ENCODE measurements at regions not wholly inside any gene's neighbourhood (a gene's known extent, or its start where the extent isn't known, plus 50 kb on each side); places are given as distances from the start of the nearest gene placed in this dataset.

DNA sequence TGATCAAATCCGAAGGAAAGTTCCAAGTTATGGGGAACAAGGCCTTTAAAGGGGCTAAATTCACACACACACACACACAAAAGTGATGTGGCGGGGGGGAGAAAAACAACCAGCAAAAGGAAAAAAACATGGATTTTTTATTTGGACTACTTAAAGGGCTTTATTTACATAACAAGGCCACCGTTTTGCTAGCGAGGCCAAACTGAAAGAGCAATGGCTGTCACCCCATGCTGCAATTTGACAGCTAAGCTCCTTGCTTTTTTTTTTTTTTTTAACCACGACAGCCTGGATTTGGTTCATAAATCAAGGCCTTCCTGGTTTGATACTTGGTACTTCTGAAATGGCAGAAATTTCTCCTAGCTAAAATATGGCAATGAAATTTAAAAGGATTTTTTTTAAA, 99.6 kb upstream of the PTCHD1 start:
- Histone ChIP-seq H3K9me3 (ENCODE audit: low read depth) (no peaks in the 10 kb centered on the region), H3K9ac (no peak overlapping the region), H3F3A (ENCODE audit: insufficient read depth) (no peaks in the 10 kb centered on the region), H3K4me2 (ENCODE audit: unreplicated experiment) (no peak overlapping the region), H3K36me3 (ENCODE audit: low read depth) (no peaks in the 10 kb centered on the region), H3K27me3 (replicated peaks; ENCODE audit: insufficient read depth) (no peaks in the 10 kb centered on the region), H3K9me2 (ENCODE audit: insufficient read depth) (no peaks in the 10 kb centered on the region), H3K4me3 (no peak overlapping the region), H3K79me2 (ENCODE audit: insufficient read depth) (no peaks in the 10 kb centered on the region), H4K20me1 (ENCODE audit: insufficient read depth) (no peaks in the 10 kb centered on the region), H3K27ac (no peak overlapping the region), H2AFZ (no peak overlapping the region), H3K4me1 (ENCODE audit: insufficient read depth) (no peaks in the 10 kb centered on the region)
- in situ Hi-C loops (cut with MboI), result no loop called here
- WGBS, 2 experiments (ENCODE audit: low coverage in 1 of 2, low lambda C conversion rate in 2 of 2, missing lambda C conversion rate in 2 of 2), result 52 to 58% methylated on average over 3 to 5 of the region's 5 CpGs
- TF ChIP-seq EZH2phosphoT487 (IDR thresholded peaks at IDR 0.05; ENCODE audit: insufficient read depth, low read depth) (no peak), EZH2 (IDR thresholded peaks at IDR 0.05; ENCODE audit: insufficient read depth, poor library complexity, severe bottlenecking) (no peak)
- no peak for DNase-seq

GRCh38 chrX:23246001-23246400, 88.6 kb upstream of the PTCHD1 start:
- Histone ChIP-seq H2AFZ (no peak overlapping the region), H3F3A (ENCODE audit: insufficient read depth) (no peaks in the 10 kb centered on the region), H3K9me3 (ENCODE audit: low read depth) (no peaks in the 10 kb centered on the region), H4K20me1 (ENCODE audit: insufficient read depth) (no peaks in the 10 kb centered on the region), H3K9me2 (ENCODE audit: insufficient read depth) (no peaks in the 10 kb centered on the region), H3K27me3 (replicated peaks; ENCODE audit: insufficient read depth) (no peaks in the 10 kb centered on the region), H3K36me3 (ENCODE audit: low read depth) (no peaks in the 10 kb centered on the region), H3K4me1 (ENCODE audit: insufficient read depth) (no peaks in the 10 kb centered on the region), H3K27ac (no peak overlapping the region), H3K9ac (no peak overlapping the region), H3K79me2 (ENCODE audit: insufficient read depth) (no peaks in the 10 kb centered on the region), H3K4me3 (no peak overlapping the region), H3K4me2 (ENCODE audit: unreplicated experiment) (no peak overlapping the region)
- no peak for TF ChIP-seq EZH2 (IDR thresholded peaks at IDR 0.05; ENCODE audit: insufficient read depth, poor library complexity, severe bottlenecking)
- TF ChIP-seq EZH2phosphoT487 (IDR thresholded peaks at IDR 0.05; ENCODE audit: insufficient read depth, low read depth), result no peak
- in situ Hi-C loops (cut with MboI), result no loop called here
- DNase-seq, result no peak
- 13 to 15% methylated on average over 2 of the region's 2 CpGs for WGBS, 2 experiments (ENCODE audit: low coverage in 1 of 2, low lambda C conversion rate in 2 of 2, missing lambda C conversion rate in 2 of 2)

- Histone ChIP-seq H4K20me1 (ENCODE audit: insufficient read depth) (no peaks in the 10 kb centered on the region), H3K79me2 (ENCODE audit: insufficient read depth) (no peaks in the 10 kb centered on the region), H3K9me3 (ENCODE audit: low read depth) (no peaks in the 10 kb centered on the region), H3K27ac (no peak overlapping the region), H2AFZ (no peak overlapping the region), H3K4me2 (ENCODE audit: unreplicated experiment) (no peak overlapping the region), H3K9ac (no peak overlapping the region), H3K4me3 (no peak overlapping the region), H3K27me3 (replicated peaks; ENCODE audit: insufficient read depth) (no peaks in the 10 kb centered on the region), H3F3A (ENCODE audit: insufficient read depth) (no peaks in the 10 kb centered on the region), H3K36me3 (ENCODE audit: low read depth) (no peaks in the 10 kb centered on the region), H3K4me1 (ENCODE audit: insufficient read depth) (no peaks in the 10 kb centered on the region), H3K9me2 (ENCODE audit: insufficient read depth) (no peaks in the 10 kb centered on the region)
- in situ Hi-C loops (cut with MboI), result no loop called here
- TF ChIP-seq EZH2phosphoT487 (IDR thresholded peaks at IDR 0.05; ENCODE audit: insufficient read depth, low read depth) (no peak), EZH2 (IDR thresholded peaks at IDR 0.05; ENCODE audit: insufficient read depth, poor library complexity, severe bottlenecking) (no peak)
- DNase-seq, result no peak
- WGBS, 2 experiments (ENCODE audit: low coverage in 1 of 2, low lambda C conversion rate in 2 of 2, missing lambda C conversion rate in 2 of 2), result 49 to 65% methylated on average over 7 of the region's 7 CpGs
These were observed 86.5 kb upstream of the PTCHD1 start for GRCh38 chrX:23248187-23248586.

GRCh38 chrX:23251043-23251442, 83.6 kb upstream of the PTCHD1 start:
- TF ChIP-seq EZH2phosphoT487 (IDR thresholded peaks at IDR 0.05; ENCODE audit: insufficient read depth, low read depth) (no peak), EZH2 (IDR thresholded peaks at IDR 0.05; ENCODE audit: insufficient read depth, poor library complexity, severe bottlenecking) (no peak)

DNA sequence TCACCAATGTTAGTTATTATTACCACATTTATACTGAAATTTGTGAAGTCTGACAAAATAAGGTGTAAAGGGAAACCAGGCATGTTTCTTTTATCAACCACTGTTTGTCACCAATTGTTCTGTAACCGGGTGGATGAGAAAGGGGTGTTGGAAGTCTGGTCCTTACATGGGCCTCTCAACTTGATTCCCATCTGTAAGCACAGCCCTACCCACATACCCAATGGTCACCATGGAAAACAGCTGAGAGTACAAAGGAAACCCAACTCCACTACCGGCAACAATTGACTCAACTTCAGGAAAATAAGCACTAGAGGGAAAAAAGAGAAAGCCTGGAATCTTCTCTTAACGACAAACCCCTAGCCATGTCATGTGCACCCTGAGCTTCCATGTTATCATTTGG, 70.8 kb upstream of the PTCHD1 start:
- in situ Hi-C loops (cut with MboI), result no loop called here
- H3K4me3 ChIP-seq, result no peak overlapping the region
- DNase-seq, result no peak
- no peaks in the 10 kb centered on the region for H4K20me1 ChIP-seq (ENCODE audit: insufficient read depth)
- H3K27me3 ChIP-seq (replicated peaks; ENCODE audit: insufficient read depth), result no peaks in the 10 kb centered on the region
- no peaks in the 10 kb centered on the region for H3F3A ChIP-seq (ENCODE audit: insufficient read depth)
- no peaks in the 10 kb centered on the region for H3K9me3 ChIP-seq (ENCODE audit: low read depth)
- no peaks in the 10 kb centered on the region for H3K9me2 ChIP-seq (ENCODE audit: insufficient read depth)
- 0 to 6% methylated on average over 3 of the region's 3 CpGs for WGBS, 2 experiments (ENCODE audit: low coverage in 1 of 2, low lambda C conversion rate in 2 of 2, missing lambda C conversion rate in 2 of 2)
- H3K9ac ChIP-seq, result no peak overlapping the region
- H3K36me3 ChIP-seq (ENCODE audit: low read depth), result no peaks in the 10 kb centered on the region
- no peak overlapping the region for H3K4me2 ChIP-seq (ENCODE audit: unreplicated experiment)
- H2AFZ ChIP-seq, result no peak overlapping the region
- H3K4me1 ChIP-seq (ENCODE audit: insufficient read depth), result no peaks in the 10 kb centered on the region
- TF ChIP-seq EZH2 (IDR thresholded peaks at IDR 0.05; ENCODE audit: insufficient read depth, poor library complexity, severe bottlenecking) (no peak), EZH2phosphoT487 (IDR thresholded peaks at IDR 0.05; ENCODE audit: insufficient read depth, low read depth) (no peak)
- H3K79me2 ChIP-seq (ENCODE audit: insufficient read depth), result no peaks in the 10 kb centered on the region
- no peak overlapping the region for H3K27ac ChIP-seq

More at GRCh38 chrX:23251043-23251442, 83.6 kb upstream of the PTCHD1 start:
- WGBS, 2 experiments (ENCODE audit: low coverage in 1 of 2, low lambda C conversion rate in 2 of 2, missing lambda C conversion rate in 2 of 2), result 0% methylated on average over 1 of the region's 1 CpG
- Histone ChIP-seq H3F3A (ENCODE audit: insufficient read depth) (no peaks in the 10 kb centered on the region), H3K9me2 (ENCODE audit: insufficient read depth) (no peaks in the 10 kb centered on the region), H3K27ac (no peak overlapping the region), H3K79me2 (ENCODE audit: insufficient read depth) (no peaks in the 10 kb centered on the region), H3K9ac (no peak overlapping the region), H3K4me3 (no peak overlapping the region), H3K9me3 (ENCODE audit: low read depth) (no peaks in the 10 kb centered on the region), H3K36me3 (ENCODE audit: low read depth) (no peaks in the 10 kb centered on the region), H4K20me1 (ENCODE audit: insufficient read depth) (no peaks in the 10 kb centered on the region), H3K4me1 (ENCODE audit: insufficient read depth) (no peaks in the 10 kb centered on the region), H3K4me2 (ENCODE audit: unreplicated experiment) (no peak overlapping the region), H2AFZ (no peak overlapping the region), H3K27me3 (replicated peaks; ENCODE audit: insufficient read depth) (no peaks in the 10 kb centered on the region)
- no peak for DNase-seq
- in situ Hi-C loops (cut with MboI), result no loop called here

Measured in GM23248 (cell line).